OCI-LY7 (cell line): ENCODE measurements at regions not wholly inside any gene's neighbourhood (a gene's known extent, or its start where the extent isn't known, plus 50 kb on each side); places are given as distances from the start of the nearest gene placed in this dataset.

Source experiments
- CTCF ChIP-seq: fragments of 200-600 bp; sonication (generic); conservative IDR thresholded peaks from 2 replicates; pipeline ENCODE4 v1.5.1; 2014; ENCODE audit warnings: mild to moderate bottlenecking, antibody characterized with exemption, low read length, moderate library complexity, mixed read lengths
- EZH2phosphoT487 ChIP-seq: fragments of 200-600 bp; sonication (generic); IDR thresholded peaks from 2 replicates; pipeline ENCODE4 v1.6.1; 2018; ENCODE audit warnings: low read depth, borderline replicate concordance, mild to moderate bottlenecking, mixed run types, antibody characterized with exemption, low read length, moderate library complexity, mixed read lengths

GRCh38 chr10:6953271-6953801 is 373.3 kb upstream of the PRKCQ start:
- TF ChIP-seq CTCF, result no peak
- TF ChIP-seq EZH2phosphoT487, result no peak
